HG02763 (cell line): ENCODE measurements at regions not wholly inside any gene's neighbourhood (a gene's known extent, or its start where the extent isn't known, plus 50 kb on each side); places are given as distances from the start of the nearest gene placed in this dataset.

Experiments
- ATAC-seq: cut with Tn5 transposase; IDR thresholded peaks from one replicate; pipeline ENCODE4 v1.9.1; 2021; ENCODE audit warnings: mild to moderate bottlenecking, moderate library complexity; ENCODE audit not compliant: unreplicated experiment

DNA sequence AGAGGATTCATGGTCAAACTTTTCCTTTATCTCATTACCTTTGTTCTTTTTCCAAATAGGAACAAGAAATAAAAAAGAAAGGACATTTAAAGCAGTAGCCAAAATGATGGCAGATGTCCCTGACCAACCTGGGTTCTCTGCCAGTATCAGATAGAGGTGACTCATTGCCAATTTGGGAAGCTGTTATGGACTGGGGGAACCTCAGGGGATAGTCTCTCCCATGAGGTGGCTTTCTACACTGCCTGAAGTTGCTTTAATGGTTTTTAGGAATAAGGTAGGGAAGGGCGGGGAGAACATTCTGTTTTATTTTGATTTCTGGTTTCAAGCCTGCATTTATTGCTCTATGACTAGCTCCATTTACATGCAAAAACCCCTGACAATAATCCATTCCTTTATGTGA lies 457.9 kb upstream of the TPK1 start:
- no peak for ATAC-seq

DNA sequence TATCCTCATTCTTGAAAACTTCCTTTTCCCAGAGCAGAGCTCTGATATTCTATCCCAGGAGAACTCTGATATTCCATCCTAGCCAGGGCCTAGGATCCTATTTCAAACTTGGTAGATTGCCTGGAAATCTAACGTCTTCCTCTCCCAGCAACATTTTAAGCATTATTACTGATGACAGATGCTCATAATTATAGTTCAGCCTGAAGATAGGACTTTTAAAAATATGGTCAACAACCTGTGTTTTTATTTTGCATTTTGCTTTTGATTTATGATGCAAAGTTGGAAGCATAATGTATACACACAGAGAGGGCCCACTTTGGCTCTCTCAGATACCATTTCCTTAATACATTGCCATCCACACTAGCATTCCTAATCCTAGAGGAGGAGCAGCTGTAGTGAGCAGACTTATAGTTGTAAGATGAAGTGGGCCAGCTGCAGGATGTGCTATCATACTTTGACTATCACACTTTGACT lies 457.4 kb upstream of the TPK1 start:
- no peak for ATAC-seq

DNA sequence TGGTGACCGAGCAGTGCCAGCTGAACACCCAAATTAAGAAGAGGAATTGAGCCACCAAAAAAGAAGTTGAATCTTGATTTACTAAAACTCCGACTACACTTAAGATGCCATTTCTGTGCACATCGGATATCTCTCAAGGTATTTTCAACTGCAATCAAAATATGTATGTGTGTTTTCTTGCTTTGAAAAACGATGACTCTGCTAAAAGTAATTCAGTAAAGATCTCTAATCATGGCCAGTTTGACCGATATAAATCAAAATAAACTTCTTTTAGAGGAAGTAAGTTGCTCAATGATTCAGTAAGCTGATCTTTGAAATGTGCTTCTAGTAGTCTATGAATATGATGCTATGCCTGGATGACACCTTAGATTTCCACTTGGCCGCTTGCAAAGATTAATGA lies 453.5 kb upstream of the TPK1 start:
- no peak for ATAC-seq

DNA sequence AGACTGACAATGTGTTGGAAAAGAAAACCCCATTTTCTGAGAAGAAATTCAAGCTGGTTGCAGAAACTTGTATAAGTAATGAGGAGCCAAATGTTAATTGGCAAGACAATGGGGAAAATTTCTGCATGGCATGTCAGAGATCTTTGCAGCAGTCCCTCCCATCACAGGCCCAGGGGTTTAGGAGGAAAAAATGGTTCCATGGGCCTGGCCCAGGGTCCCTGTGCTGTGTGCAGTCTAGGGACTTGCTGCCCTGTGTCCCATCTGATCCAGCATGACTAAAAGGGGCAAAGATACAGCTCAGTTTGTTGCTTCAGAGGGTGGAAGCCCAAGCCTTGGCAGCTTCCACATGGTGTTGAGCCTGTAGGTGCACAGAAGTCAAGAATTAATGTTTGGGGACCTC lies 440.3 kb upstream of the TPK1 start:
- ATAC-seq = no peak

DNA sequence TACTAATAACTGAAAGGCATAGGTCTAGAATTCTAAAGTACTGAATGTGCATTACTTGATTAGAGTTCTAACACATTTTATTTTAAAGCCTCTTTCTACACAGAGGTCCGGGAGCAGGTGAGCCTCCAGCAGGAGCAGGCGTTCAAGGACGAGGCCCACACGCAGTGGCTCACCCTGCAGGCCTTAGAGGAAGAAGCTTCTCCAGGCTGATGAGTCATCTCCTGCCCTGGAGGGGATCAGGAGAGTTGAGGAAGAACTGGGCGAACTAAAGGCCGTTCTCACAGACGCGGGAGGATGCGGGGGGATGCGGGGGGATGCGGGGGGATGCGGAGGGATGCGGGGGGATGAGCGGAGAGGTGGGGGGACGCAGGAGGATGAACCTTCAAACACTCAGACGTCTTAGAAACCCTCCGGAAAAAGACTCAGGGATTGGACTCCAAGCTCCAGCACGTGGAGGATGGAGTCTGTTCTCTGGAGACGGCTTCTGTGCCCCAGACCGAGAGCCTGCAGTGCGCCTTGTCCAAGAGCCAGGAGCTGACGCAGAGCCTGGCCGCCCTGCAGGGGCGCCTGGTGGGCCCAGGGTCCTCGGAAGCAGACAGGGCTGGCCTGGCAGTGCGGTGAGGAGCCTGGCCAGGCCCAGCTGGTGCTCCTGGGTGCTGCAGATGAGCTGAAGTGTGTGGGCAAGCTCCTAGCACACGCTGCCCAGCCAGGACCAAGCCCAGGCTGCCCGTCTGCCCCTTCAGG lies 433.7 kb upstream of the TPK1 start:
- no peak for ATAC-seq

DNA sequence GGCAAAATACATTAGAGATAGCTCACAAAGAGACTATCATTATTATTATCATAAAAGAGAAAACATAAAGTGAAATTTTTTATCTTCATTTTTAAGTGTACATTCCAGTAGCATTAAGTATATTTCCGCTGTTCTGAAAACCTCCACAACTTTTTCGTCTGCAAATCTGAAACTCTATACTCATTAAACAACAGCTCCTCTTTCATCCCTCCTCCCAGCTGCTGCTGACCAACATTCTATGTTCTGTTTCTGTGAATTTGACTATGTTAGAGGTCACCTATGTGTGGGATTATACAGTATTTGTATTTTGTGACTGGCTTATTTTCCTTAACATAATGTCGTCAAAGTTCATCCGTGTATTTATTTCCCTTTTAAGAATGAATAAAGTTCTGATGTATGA lies 429.3 kb upstream of the TPK1 start:
- no peak for ATAC-seq

DNA sequence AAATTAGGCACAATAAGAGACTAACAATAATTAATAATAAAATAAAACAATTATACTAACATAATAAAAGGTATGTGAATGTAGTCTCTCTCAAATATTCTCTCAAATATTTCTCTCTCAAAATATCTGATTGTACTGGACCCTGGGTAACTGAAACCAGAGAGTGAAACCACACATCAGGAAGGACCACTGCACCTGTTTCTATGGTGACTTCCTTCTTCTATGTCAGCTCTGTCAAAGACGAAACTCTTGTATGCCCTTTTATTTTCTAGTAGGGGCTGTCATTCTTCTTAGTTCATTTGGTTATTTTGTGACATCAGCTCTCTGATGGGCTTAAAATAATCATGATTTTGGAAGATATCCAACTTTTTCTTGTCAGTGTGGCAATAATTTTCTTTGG lies 428.0 kb upstream of the TPK1 start:
- ATAC-seq = no peak

DNA sequence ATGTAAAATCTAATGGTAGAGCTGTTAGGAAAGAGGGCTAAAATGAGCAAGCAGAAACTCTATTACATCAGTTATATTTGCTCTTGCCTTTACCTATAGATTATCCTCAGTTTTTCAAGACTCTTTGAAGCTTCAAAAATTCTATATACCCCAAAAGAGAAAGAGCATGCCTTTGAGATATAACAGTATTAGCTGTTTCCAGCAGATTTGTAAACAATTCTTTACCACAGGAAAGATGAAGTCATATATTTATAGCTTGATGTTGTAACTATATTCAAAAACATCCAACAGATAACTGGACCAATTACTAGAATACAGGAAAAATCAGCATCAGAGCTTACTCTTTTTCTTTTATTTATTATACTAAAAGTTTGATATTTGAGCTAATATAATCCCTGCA lies 416.2 kb upstream of the TPK1 start:
- no peak for ATAC-seq

DNA sequence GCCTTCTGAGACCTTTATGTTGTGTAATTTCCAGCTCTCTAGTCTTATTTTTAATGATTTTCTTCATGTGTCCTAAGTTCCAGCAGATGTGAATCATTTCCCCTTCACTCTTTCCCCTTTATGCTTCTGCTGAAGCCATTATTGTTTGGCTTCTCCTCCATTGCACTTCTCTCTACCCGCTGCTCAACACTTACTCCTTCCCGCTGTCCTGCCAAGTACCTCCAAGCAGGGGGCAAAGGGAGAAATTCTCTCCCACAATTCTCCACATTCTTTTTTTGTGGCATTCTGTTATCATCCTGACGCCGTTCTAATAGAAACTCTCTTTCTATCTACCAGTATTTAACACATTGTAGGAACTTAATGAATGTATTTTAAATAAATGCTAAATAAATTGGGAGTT lies 388.9 kb upstream of the TPK1 start:
- ATAC-seq = no peak

DNA sequence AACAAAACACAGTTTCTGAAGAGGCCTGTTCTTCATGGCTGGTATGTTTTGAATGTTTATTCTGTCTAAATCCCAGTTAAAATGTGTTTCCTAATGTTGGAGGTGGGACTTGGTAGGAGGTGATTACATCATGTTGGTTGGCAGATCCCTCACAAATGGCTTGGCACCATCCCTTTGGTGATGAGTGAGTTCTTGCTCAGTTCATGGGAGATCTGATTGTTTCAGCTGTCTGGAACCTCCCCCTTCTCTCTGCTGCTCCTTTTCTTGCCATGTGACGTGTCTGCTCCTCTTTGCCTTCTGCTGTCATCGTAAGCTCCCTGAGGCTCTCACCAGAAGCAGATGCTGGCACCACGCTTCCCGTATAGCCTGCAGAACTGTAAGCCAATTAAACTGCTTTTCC lies 383.6 kb upstream of the TPK1 start:
- no peak for ATAC-seq

DNA sequence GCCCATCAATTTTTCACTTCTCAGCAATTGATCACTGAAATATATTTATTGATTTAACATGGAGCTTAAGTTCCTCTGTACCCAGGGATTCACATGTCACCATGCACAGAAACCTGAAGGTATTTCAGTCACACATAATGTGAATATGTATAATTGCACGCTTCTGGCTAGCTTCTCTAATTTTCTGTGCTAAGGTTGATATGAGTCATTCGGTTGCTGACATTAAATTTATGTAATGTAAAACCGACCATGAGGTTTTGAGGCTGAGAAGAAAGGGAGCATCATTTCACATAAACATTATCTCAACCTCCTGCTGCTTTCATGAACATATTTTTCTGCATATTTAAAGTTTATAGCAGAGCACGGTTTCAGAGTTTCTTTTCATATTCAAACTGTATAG lies 381.0 kb upstream of the TPK1 start:
- no peak for ATAC-seq

DNA sequence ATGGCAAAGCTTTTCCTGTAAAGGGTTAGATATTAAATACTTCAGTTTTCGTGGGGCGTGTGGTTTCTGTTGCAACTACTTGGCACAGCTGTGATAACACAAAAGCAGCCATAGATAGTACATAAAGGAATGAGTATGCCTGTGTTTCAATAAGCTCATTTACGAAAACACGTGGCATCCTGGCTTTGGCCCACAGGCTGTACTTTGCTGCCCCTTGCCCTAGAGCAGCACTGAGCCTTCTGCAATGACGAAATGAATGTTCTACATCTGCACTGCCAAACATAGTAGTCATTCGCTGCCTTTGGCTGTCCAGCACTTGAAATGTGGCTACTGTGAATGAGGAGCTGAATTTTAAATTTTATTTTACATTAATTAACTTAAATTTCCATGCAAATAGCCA lies 376.2 kb upstream of the TPK1 start:
- ATAC-seq = no peak

DNA sequence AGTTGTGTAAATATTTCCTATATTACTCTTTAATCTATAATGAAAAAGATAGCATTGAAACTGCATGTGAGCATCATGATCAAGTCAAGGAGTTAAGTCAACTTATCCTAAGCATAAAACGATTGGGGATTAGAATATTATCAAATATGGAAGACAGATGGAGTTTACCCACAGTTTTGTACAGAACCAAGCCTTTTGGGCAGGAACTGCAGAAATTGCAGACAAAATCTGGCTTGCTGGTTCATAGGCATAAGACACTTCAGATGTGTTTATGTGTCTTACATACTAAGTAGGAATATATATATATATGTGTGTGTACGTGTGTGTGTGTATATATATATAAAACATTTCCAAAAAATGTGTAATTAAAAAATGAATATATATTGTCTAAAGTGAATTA lies 375.4 kb upstream of the TPK1 start:
- ATAC-seq = no peak

DNA sequence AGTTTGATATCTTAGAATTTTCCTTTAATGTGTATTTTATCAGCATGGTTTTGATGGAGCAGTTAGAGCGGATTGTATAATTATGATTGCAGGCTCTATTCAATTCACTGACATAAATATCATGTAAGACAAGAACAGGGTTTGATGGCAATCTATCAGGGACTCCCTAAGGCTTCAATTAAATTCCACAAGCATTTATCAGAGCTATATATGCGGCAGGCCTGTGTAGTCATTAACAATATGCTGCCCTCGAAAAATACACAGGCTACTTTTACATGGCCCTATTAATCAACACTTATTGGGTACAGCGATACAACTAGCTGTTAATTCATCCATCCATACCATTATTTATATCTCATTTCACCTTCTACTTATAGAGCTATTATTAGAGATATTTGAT lies 358.1 kb upstream of the TPK1 start:
- no peak for ATAC-seq

DNA sequence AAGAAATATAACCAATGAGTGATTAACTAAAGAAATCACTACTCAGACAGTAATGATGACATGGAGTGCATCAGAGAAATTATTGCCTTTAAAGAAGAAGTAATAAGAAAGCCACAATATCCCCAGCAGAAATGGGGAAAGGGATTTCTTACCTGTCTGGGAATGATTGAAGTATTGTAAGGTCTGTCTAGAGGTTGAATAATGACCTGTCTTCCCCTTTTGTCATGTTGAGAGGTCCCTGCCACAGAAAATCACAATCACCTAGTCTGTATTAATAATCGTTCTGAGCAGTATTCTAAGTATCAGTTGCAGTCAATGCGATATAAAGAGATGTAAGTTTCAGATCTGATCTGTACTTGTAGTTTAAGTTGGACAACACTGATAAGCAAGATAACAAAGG lies 349.1 kb upstream of the TPK1 start:
- no peak for ATAC-seq

DNA sequence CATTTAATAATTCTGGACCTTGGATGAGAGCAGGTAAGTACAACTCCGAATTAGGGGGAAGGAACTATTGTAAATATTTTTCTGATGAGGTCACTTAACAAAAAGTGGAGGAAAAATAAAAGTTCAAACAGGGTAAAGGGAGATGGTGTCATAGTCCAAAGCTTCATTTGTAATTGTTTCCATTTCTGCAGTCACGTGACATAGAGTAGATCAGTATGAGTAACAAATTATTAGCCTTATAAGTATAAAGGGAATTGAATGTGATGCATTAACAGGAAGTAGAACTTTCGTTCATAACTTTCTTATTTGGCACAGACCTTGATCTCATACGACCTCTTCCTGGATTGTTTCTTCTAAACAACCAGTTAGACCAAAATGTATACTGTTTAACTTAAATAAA lies 347.2 kb upstream of the TPK1 start:
- no peak for ATAC-seq

DNA sequence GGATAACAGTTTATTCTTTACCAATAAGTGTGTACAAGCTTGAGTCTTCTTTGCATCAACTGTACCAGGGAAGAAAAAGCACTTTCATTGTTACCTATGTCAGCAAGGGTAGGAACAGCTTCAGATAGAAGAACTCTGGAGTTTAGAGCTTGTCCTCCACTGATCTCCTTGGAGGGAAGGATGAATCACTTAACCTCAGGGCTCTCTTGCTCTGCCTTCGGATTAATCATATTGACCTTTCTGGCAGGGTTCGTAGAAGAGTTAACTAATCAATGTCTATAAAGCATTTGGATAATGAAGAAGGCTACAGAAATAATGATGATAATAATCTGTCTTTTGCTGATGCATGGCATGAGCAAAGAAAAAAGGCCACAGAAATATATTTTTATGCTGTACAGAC lies 339.5 kb upstream of the TPK1 start:
- no peak for ATAC-seq

DNA sequence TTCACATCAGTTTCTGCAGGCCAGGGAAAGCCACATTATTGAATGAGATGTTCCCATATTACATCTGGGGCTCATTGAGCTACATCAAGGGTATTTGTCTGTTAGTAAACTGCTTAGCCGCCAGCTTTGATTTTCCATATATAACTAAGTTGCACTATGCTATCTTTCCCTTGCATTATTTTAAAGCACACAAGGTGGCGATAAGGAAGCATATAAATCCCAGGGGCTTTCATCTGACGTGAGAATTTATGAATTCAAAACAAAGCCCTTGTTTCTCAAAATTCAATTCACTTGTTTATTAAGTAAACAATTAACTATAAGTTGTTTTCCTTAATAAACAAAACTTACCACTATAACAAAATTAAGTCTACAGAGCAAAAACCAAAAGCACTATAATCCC lies 334.1 kb upstream of the TPK1 start:
- no peak for ATAC-seq

DNA sequence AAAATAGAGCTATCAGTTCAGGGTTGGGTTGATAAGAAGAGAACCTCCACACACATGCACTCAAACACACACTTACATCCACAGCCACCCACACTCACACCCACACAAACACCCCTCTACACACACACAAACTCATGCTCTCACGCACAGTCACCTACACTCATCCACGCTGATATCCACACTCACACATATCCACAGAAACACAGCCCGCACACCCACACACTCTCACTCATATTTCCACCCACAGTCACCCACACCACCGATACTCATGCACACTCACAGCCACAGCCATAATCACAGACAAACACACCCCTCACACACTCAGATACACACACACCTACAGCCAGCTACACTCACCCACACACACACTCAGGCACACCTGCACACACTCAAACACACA lies 333.0 kb upstream of the TPK1 start:
- no peak for ATAC-seq

DNA sequence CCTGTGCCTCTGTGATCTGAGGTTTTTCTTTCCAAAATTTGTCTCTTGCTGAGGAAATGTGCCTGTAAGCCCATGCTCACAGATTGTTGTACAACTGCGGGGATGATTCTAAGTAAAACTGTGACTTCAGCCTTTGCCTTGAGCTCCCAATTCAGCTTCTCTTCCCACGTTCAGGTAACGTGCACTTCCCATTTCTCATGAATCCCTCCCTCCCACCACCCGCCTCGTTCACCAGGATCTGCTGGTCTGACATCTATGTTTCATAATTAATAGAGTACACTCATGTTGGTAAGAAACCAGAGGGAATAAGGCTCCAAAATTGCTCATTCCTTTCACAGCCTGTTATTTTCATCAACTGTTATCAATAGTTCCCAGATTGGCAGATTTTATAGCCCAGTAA lies 332.6 kb upstream of the TPK1 start:
- no peak for ATAC-seq

DNA sequence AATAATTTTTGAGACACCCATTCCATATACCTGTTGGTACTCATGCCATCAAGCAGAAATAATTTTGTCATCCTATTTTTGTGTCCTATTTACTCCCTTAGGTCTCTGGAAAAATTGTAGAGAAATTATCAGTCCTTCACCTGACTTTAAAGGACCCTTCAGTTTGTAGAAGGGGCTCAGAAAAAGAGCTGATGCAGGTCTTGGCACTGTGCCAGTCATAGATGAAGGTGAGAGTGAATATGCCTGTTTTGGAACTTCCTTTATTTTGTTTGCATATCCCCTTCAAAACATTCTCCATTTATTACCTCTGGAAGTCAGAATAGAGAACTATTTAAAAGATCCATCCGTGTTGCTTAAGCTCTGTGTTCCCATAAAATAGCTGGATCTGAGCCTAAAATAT lies 321.0 kb upstream of the TPK1 start:
- ATAC-seq = no peak

DNA sequence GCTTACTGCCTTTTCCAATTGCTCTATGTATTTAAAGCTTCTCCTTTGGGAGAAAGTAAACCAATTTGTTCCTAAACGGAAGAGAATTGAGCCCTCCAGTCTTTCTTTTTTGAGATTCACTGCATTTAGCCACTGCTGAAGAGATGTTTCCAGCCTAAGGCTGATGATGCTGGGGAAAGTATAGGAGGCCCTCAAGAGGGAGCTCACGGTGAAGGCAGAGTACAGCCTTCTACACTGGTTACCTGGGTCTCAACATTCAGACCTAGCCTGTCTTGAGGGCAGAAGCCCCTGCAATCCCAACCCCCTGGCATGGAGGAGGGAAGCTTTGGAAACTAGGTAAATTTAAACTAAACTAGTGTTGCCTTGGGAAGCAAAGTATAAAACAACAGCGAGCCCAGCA lies 316.7 kb upstream of the TPK1 start:
- no peak for ATAC-seq

DNA sequence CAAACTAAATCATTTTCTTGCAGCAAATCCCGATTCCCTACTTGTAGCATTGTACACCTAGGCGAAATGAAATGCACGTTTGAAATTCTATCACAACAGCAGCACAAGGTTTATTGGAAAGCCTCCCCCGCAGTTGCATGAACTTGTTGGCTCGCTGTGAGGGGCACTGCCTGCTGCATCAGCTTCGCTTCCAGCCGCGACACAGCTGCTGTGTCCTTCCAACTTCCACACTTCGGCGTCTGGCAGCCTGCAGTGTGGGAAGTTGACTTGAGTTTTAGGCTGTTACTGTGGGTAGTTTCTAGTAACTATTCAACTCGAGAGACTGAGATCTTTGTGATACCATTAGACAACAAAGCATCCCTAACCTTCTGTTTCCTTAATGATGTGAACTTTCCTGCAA lies 315.8 kb upstream of the TPK1 start:
- no peak for ATAC-seq
